D721Med (cell line): ENCODE measurements at regions not wholly inside any gene's neighbourhood (a gene's known extent, or its start where the extent isn't known, plus 50 kb on each side); places are given as distances from the start of the nearest gene placed in this dataset.

Experiments
- DNase-seq: peaks from one replicate; pipeline ENCODE4 v3.0.0; 2011; ENCODE audit warnings: low spot score; ENCODE audit not compliant: insufficient read length
- FAIRE-seq: peaks from 2 replicates; lab custom pipeline; 2011; peaks lifted over from hg19 to GRCh38; lab: Jason Lieb, UNC
- TF ChIP-seq, protein P1 (sequence below): IDR thresholded peaks from 2 replicates; pipeline ENCODE4 v1.5.1; 2012; ENCODE audit warnings: mild to moderate bottlenecking, control low read depth; ENCODE audit not compliant: insufficient read depth; ENCODE audit errors: missing control alignments

DNA sequence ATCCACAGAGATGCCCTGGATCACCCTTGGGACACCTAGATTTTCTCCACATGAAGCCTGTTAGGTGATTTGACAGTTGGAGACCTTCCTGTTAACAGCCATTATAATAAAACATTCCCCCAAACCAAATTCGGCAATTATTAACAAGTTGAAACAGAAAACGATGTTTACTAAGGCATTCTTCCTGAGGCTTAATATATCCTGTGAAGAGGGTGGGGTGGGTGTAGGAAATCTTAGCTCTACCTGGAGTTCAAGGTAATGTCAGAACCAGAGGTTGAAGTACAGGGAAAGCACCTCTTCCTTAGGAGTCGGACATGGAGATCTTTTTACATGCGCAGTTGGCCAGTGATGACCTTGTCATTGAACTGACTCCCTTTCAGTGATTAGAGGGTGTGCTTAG, 143.0 kb downstream of the FGF9 start:
- FAIRE-seq (no peak), DNase-seq (no peak)
- TF ChIP-seq, protein P1, sequence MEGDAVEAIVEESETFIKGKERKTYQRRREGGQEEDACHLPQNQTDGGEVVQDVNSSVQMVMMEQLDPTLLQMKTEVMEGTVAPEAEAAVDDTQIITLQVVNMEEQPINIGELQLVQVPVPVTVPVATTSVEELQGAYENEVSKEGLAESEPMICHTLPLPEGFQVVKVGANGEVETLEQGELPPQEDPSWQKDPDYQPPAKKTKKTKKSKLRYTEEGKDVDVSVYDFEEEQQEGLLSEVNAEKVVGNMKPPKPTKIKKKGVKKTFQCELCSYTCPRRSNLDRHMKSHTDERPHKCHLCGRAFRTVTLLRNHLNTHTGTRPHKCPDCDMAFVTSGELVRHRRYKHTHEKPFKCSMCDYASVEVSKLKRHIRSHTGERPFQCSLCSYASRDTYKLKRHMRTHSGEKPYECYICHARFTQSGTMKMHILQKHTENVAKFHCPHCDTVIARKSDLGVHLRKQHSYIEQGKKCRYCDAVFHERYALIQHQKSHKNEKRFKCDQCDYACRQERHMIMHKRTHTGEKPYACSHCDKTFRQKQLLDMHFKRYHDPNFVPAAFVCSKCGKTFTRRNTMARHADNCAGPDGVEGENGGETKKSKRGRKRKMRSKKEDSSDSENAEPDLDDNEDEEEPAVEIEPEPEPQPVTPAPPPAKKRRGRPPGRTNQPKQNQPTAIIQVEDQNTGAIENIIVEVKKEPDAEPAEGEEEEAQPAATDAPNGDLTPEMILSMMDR = no peak

DNA sequence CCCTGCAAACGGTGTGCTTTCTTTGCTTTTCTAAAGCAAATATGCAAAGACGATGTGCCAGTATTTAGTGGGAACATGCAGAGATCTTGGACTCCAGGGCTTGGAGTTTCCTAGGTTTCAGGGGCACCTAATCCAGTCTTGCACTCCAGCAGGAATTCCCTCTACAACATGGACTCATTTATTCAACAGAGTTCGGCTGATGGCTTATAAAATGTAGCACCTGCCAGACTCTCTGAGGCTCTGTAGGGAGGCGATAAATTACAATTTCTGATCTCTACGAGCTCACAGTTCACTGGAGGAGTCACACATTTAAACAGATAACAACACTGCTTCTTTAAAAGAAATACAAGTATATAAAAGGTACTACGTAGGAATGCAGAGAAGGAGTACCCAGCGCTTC, 143.7 kb downstream of the FGF9 start:
- no peak for FAIRE-seq
- TF ChIP-seq, protein P1 = no peak
- DNase-seq = no peak

DNA sequence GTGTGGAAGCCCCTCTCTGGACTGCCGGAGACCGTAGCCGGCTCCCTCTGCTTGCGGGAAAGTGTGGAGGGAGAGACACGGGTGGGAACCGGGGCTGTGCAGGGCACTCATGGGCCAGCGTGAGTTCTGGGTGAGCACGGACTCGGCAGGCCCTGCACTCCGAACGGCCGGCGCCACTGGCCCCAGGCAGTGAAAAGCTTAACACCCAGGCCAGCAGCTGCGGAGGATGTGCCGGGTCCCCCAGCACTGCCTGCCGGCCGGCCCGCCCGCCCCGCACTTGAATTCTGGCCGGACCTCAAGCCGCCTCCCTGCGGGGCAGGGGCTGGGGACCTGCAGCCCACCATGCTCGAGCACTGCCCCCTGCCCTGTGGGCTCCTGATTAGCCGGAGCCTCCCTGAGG, 147.0 kb downstream of the FGF9 start:
- no peak for FAIRE-seq
- DNase-seq = no peak
- TF ChIP-seq, protein P1 = no peak

DNA sequence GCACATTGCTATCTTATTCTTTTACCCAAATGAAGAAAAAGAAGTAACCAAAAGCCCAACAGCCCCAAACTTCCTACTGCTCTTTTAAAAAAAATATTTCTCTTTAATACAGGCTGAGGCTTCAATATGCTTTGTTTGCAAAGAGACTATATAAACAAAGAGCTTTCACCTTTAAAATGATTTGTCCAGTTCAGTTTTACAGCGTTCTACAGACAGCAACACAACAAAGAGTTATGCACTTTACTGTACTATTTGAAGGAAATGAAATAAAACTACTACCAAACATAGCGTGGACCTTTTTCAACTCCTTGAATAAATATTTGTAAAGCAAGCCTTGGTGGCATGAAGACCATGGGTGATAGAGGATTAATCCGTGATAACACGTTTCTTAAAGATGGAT, 151.2 kb downstream of the FGF9 start:
- TF ChIP-seq, protein P1 = no peak
- no peak for DNase-seq
- FAIRE-seq = no peak

DNA sequence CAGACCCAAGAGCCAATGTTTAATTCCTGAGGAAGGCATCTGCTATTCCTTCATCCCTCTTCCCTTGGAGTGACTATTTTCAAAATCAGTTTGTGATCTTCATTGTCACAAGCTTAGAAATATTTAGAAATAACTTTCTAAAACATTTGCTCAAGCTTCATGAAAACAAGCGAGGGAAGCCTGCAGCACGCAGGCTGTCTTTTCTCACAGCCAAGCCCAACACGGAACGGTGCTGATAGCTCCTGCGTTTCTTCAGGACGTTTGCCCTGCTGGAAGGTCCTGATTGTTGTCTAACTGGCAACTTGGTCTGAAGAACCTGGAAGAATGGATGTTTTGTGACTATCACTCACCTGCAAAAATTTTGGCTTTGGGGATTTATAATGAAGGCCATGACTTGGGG, 152.5 kb downstream of the FGF9 start:
- no peak for DNase-seq
- TF ChIP-seq, protein P1 = no peak
- no peak for FAIRE-seq

DNA sequence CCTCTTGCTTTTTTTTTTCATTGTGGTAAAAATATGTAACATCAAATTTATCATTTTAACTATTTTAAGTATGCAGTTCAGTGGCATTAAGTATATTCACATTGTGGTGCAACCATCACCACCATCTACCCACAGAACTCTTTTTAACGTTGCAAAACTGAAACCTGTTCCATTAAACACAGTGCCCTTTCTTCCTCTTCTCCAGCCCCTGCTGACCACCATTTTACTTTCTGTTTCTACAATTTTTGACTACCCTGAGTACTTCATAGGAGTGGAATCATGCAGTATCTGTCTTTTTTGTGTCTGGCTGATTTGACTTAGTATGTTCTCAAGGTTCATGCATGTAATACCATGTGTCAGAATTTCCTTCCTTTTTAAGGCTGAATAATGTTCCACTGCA, 153.1 kb downstream of the FGF9 start:
- FAIRE-seq (no peak), DNase-seq (no peak)
- TF ChIP-seq, protein P1 = no peak

DNA sequence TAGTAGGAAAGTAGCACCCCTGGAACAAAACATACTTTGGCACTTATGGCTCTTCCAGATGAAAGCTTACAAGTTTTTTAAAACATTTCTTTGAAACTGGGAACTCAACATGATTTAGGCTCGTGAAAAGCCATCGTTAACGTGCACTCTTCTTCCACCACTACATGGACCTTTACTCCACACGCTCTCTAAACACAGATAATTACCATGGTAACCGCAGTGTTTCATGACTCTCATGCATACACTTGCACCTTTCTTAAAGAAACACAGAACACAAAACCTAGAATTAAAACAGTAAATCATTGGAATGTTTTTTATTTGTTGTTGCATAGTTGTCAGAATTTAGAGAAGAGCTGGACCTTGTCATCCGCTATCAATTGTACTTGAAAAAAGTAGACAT, 154.3 kb downstream of the FGF9 start:
- TF ChIP-seq, protein P1 = no peak
- FAIRE-seq (no peak), DNase-seq (no peak)
